ENCODE measurements at regions not wholly inside any gene's neighbourhood (a gene's known extent, or its start where the extent isn't known, plus 50 kb on each side); places are given as distances from the start of the nearest gene placed in this dataset.

DNA sequence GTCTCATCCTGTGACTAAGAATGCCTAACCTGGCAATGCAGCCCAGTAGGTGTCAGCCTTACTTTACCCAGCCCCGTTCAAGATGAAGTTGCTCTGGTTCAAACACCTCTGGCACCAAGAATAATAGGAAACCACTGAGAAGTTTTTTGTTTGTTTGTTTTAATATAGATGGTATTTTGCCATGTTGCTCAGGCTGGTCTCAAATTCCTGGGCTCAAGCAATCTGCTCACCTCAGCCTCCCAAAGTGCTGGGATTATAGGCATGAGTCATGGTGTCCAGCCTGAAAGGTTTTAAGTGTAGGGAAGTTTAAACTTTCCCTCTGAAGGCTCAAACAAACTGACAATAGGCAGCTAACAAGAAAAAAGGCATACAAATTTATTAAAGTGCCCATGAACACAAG, 51.2 kb upstream of the ABCC4 start:
- Mint-ChIP-seq H3K9me3 (ENCODE audit: unreplicated experiment) (peaks cover 2% of the 10 kb centered on the region), H3K36me3 (ENCODE audit: unreplicated experiment) (no peaks in the 10 kb centered on the region), H3K4me1 (ENCODE audit: low read depth, unreplicated experiment) (no peaks in the 10 kb centered on the region), H3K27ac (ENCODE audit: unreplicated experiment) (no peak overlapping the region), H3K4me3 (ENCODE audit: unreplicated experiment) (no peak overlapping the region), H3K27me3 (ENCODE audit: unreplicated experiment) (no peaks in the 10 kb centered on the region)
- no peak for DNase-seq
- TF ChIP-seq, protein P1, sequence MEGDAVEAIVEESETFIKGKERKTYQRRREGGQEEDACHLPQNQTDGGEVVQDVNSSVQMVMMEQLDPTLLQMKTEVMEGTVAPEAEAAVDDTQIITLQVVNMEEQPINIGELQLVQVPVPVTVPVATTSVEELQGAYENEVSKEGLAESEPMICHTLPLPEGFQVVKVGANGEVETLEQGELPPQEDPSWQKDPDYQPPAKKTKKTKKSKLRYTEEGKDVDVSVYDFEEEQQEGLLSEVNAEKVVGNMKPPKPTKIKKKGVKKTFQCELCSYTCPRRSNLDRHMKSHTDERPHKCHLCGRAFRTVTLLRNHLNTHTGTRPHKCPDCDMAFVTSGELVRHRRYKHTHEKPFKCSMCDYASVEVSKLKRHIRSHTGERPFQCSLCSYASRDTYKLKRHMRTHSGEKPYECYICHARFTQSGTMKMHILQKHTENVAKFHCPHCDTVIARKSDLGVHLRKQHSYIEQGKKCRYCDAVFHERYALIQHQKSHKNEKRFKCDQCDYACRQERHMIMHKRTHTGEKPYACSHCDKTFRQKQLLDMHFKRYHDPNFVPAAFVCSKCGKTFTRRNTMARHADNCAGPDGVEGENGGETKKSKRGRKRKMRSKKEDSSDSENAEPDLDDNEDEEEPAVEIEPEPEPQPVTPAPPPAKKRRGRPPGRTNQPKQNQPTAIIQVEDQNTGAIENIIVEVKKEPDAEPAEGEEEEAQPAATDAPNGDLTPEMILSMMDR (IDR thresholded peaks at IDR 0.05; ENCODE audit: partially characterized antibody, unreplicated experiment) = no peak

DNA sequence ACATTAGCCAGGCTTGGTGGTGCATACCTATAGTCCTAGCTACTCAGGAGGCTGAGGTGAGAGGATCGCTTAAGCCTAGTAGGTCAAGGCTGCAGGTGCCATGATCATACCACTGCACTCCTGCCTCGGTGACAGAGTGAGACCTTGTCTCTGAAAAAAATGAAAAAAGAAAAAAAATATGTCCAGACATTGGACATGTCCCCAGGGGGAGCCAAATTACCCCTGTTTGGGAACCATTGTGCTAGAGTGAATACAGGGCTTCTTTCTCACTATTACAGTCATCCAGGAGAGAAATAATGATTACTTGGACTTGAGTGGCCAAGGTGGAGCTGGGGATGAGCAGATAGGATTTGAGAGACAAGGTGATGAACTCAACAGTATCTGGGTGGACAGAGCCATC, 52.9 kb upstream of the ABCC4 start:
- H3K9me3 Mint-ChIP-seq (ENCODE audit: unreplicated experiment) = no peaks in the 10 kb centered on the region
- H3K36me3 Mint-ChIP-seq (ENCODE audit: unreplicated experiment) = no peaks in the 10 kb centered on the region
- H3K27me3 Mint-ChIP-seq (ENCODE audit: unreplicated experiment) = no peaks in the 10 kb centered on the region
- TF ChIP-seq, protein P1 (IDR thresholded peaks at IDR 0.05; ENCODE audit: partially characterized antibody, unreplicated experiment) = no peak
- H3K27ac Mint-ChIP-seq (ENCODE audit: unreplicated experiment) = no peak overlapping the region
- H3K4me3 Mint-ChIP-seq (ENCODE audit: unreplicated experiment) = no peak overlapping the region
- no peak for DNase-seq
- H3K4me1 Mint-ChIP-seq (ENCODE audit: low read depth, unreplicated experiment) = no peaks in the 10 kb centered on the region

DNA sequence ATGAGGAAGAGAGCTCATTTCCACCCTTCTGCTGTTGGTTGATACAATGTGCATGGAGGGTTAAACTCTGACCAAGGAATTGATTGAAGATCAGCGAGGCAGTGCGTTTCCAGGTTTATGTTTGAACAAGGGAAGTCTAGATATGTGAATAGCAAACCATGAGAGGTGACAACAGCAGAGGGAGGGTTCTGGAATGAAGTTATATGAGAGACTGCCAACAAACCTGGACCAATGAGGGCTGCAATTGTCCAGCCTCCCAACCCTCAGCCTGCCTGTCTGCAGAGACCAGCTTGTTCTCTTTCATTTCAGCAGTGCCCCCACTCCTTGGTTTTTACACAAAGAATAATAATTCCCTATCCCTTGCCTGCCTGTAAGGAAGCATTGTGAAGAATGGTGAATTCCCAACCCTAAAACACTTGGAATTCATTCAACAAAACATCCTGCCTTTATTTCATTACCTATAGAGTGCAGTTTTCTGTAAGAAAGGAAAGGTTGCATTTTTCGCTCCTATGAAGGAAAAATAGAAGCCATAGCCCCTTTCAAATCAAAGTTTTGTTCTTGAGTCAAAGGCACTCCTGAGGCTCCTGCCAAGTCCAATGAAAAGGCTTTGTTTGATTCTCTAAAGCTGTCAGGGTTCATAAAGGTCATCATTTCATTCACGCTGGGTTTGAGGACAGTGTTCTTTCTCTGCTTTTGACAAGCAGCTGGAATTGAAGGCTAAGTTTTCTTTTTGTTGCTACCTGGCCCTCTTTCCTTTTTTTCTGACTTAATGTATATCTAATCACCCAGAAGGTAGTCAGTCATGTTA, 53.6 kb upstream of the ABCC4 start:
- Mint-ChIP-seq H3K4me1 (ENCODE audit: low read depth, unreplicated experiment) (no peaks in the 10 kb centered on the region), H3K4me3 (ENCODE audit: unreplicated experiment) (no peak overlapping the region), H3K36me3 (ENCODE audit: unreplicated experiment) (no peaks in the 10 kb centered on the region), H3K27ac (ENCODE audit: unreplicated experiment) (no peak overlapping the region), H3K9me3 (ENCODE audit: unreplicated experiment) (no peaks in the 10 kb centered on the region), H3K27me3 (ENCODE audit: unreplicated experiment) (no peaks in the 10 kb centered on the region)
- TF ChIP-seq, protein P1 (IDR thresholded peaks at IDR 0.05; ENCODE audit: partially characterized antibody, unreplicated experiment) = no peak
- no peak for DNase-seq

DNA sequence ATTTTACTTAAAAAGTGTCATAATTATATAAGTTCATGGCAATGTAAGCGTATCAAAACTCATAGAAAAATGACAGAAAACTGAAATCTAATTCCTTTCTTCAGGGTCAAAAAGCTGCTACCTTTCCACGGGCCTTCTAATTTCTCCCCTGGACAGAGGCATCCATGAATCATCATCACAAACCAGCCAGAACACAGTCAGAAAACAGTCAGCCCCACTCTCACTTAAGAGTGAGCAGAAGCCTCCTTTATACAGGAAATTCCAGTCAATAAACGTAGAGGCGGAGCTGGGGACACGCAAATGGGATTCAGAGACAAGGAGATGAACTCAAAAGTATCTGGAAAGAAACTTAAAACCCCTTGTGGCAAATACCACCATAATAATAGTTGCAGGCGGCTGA, 54.2 kb upstream of the ABCC4 start:
- Mint-ChIP-seq H3K4me1 (ENCODE audit: low read depth, unreplicated experiment) (no peaks in the 10 kb centered on the region), H3K27ac (ENCODE audit: unreplicated experiment) (no peak overlapping the region), H3K9me3 (ENCODE audit: unreplicated experiment) (no peaks in the 10 kb centered on the region), H3K4me3 (ENCODE audit: unreplicated experiment) (no peak overlapping the region), H3K36me3 (ENCODE audit: unreplicated experiment) (no peaks in the 10 kb centered on the region), H3K27me3 (ENCODE audit: unreplicated experiment) (no peaks in the 10 kb centered on the region)
- TF ChIP-seq, protein P1 (IDR thresholded peaks at IDR 0.05; ENCODE audit: partially characterized antibody, unreplicated experiment) = no peak
- DNase-seq = no peak

DNA sequence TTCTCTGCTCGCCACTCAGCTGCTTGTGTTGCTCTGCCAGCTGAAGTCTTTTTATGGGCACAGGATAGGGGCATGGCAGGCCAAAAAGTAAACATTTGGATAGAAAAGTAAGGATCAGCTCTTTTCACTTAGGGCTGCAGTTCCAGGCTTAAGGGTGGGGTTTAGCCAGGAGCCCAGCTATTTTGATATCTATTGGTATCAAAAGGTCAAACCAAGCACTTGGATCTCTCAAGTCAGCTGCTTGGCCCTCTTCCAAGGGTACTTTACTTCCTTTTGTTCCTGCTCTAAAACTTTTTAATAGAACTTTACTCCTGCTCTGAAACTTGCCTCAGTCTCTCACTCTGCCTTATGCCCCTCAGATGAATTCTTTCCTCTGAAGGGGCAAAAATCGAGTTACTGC, 55.7 kb upstream of the ABCC4 start:
- Mint-ChIP-seq H3K36me3 (ENCODE audit: unreplicated experiment) (no peaks in the 10 kb centered on the region), H3K27ac (ENCODE audit: unreplicated experiment) (no peak overlapping the region), H3K4me1 (ENCODE audit: low read depth, unreplicated experiment) (no peaks in the 10 kb centered on the region), H3K27me3 (ENCODE audit: unreplicated experiment) (no peaks in the 10 kb centered on the region), H3K9me3 (ENCODE audit: unreplicated experiment) (no peaks in the 10 kb centered on the region), H3K4me3 (ENCODE audit: unreplicated experiment) (no peak overlapping the region)
- DNase-seq = no peak
- TF ChIP-seq, protein P1 (IDR thresholded peaks at IDR 0.05; ENCODE audit: partially characterized antibody, unreplicated experiment) = no peak

Data from glutamatergic neuron (in vitro differentiated cells).